ENCODE measurements at regions not wholly inside any gene's neighbourhood (a gene's known extent, or its start where the extent isn't known, plus 50 kb on each side); places are given as distances from the start of the nearest gene placed in this dataset.

DNA sequence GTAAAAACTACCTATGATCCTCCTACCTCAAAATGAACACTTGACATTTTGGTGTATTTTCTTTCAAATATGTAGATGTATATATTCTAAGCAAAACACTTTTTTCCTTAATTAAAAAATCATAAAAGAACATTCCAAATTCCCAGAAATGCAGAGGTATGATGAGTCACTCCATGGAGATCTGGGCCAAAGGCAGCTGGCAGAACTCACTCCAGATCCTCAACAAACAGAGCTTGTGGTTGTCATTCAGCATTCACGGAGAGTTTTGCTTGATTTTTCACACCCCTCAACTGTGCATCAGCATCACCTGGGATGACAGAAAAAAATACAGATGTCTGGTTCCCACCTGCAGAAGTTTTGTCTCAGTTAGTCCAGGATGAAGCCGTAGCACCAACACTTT lies 144.6 kb downstream of the KIT start:
- Histone ChIP-seq H3K9me3 (ENCODE audit: control extremely low read depth in 1 of 5, control insufficient read depth in 4 of 5, insufficient read depth in 2 of 5, low read depth in 1 of 5, low read length in 4 of 5) (peaks cover 0 to 8% (median 3%) of the 10 kb centered on the region in 5 experiments), H3K4me3 (ENCODE audit: control insufficient read depth in 1 of 7, extremely low read depth in 1 of 7, insufficient read depth in 4 of 7, low read depth in 2 of 7, low read length in 6 of 7) (no peak overlapping the region), H3K4me1 (ENCODE audit: control extremely low read depth in 1 of 4, control insufficient read depth in 4 of 4, insufficient read depth in 4 of 4, low read length in 3 of 4) (peaks cover 14 to 22% (median 20%) of the 10 kb centered on the region in 4 experiments), H3K27ac (ENCODE audit: insufficient read depth in 1 of 2, low read depth in 1 of 2, low read length in 2 of 2, poor library complexity in 1 of 2, severe bottlenecking in 2 of 2) (no peak overlapping the region), H3K27me3 (replicated peaks in 2 of 5; ENCODE audit: control insufficient read depth in 4 of 5, insufficient read depth in 5 of 5, low read length in 4 of 5) (no peaks in the 10 kb centered on the region), H3K36me3 (ENCODE audit: control insufficient read depth in 4 of 4, insufficient read depth in 4 of 4, low read length in 3 of 4) (no peaks in the 10 kb centered on the region)
- ChIA-PET POLR2A (no interaction called here), CTCF (interaction anchor here (1.1 to 1.5 kb wide), 3 partner anchors 11 to 39 kb away, joined by 3 read pairs; no protein-coding TSS in a partner anchor)
- 100% methylated on average over 1 of the region's 2 CpGs for WGBS (ENCODE audit: insufficient coverage)
- no peak for DNase-seq

GRCh38 chr4:54800831-54801530 lies 143.2 kb downstream of the KIT start:
- peak in 2 of 3 donors; percentile 67 to 79 for DNase-seq
- ChIA-PET CTCF (interaction anchor here (0.8 to 1.7 kb wide), 5 partner anchors 13 to 39 kb away, joined by 3 to 4 read pairs (median 3); no protein-coding TSS in a partner anchor), POLR2A (interaction anchor here (0.6 kb wide), 1 partner anchor 200 kb away, joined by 4 read pairs; no protein-coding TSS in a partner anchor)
- Histone ChIP-seq H3K36me3 (ENCODE audit: control insufficient read depth in 4 of 4, insufficient read depth in 4 of 4, low read length in 3 of 4) (no peaks in the 10 kb centered on the region), H3K27me3 (replicated peaks in 2 of 5; ENCODE audit: control insufficient read depth in 4 of 5, insufficient read depth in 5 of 5, low read length in 4 of 5) (no peaks in the 10 kb centered on the region), H3K9me3 (ENCODE audit: control extremely low read depth in 1 of 5, control insufficient read depth in 4 of 5, insufficient read depth in 2 of 5, low read depth in 1 of 5, low read length in 4 of 5) (peaks cover 0 to 3% (median 0%) of the 10 kb centered on the region in 5 experiments), H3K27ac (ENCODE audit: insufficient read depth in 1 of 2, low read depth in 1 of 2, low read length in 2 of 2, poor library complexity in 1 of 2, severe bottlenecking in 2 of 2) (peak overlapping the region in 1 of 2 experiments; percentile 44), H3K4me1 (ENCODE audit: control extremely low read depth in 1 of 4, control insufficient read depth in 4 of 4, insufficient read depth in 4 of 4, low read length in 3 of 4) (peaks cover 18 to 29% (median 24%) of the 10 kb centered on the region in 4 experiments), H3K4me3 (ENCODE audit: control insufficient read depth in 1 of 7, extremely low read depth in 1 of 7, insufficient read depth in 4 of 7, low read depth in 2 of 7, low read length in 6 of 7) (no peak overlapping the region)
- 67% methylated on average over 3 of the region's 4 CpGs for WGBS (ENCODE audit: insufficient coverage)

- Histone ChIP-seq H3K27me3 (replicated peaks in 2 of 5; ENCODE audit: control insufficient read depth in 4 of 5, insufficient read depth in 5 of 5, low read length in 4 of 5) (no peaks in the 10 kb centered on the region), H3K36me3 (ENCODE audit: control insufficient read depth in 4 of 4, insufficient read depth in 4 of 4, low read length in 3 of 4) (no peaks in the 10 kb centered on the region), H3K27ac (ENCODE audit: insufficient read depth in 1 of 2, low read depth in 1 of 2, low read length in 2 of 2, poor library complexity in 1 of 2, severe bottlenecking in 2 of 2) (no peak overlapping the region), H3K4me1 (ENCODE audit: control extremely low read depth in 1 of 4, control insufficient read depth in 4 of 4, insufficient read depth in 4 of 4, low read length in 3 of 4) (peaks cover 2 to 47% (median 39%) of the 10 kb centered on the region in 4 experiments), H3K4me3 (ENCODE audit: control insufficient read depth in 1 of 7, extremely low read depth in 1 of 7, insufficient read depth in 4 of 7, low read depth in 2 of 7, low read length in 6 of 7) (no peak overlapping the region), H3K9me3 (ENCODE audit: control extremely low read depth in 1 of 5, control insufficient read depth in 4 of 5, insufficient read depth in 2 of 5, low read depth in 1 of 5, low read length in 4 of 5) (peaks cover 0 to 3% (median 0%) of the 10 kb centered on the region in 5 experiments)
- no peak for DNase-seq
- ChIA-PET POLR2A (no interaction called here), CTCF (interaction anchor here (1.1 to 3.4 kb wide), 3 partner anchors 10 to 23 kb away, joined by 3 to 11 read pairs (median 5); no protein-coding TSS in a partner anchor)
- WGBS (ENCODE audit: insufficient coverage), result 100% methylated on average over 2 of the region's 4 CpGs
Observed at GRCh38 chr4:54794579-54794978, 136.8 kb downstream of the KIT start.

GRCh38 chr4:54793856-54794422 lies 136.2 kb downstream of the KIT start:
- POLR2A ChIA-PET, result no interaction called here
- peak; percentile 27 to 91 (median 84) for DNase-seq
- Histone ChIP-seq H3K27ac (ENCODE audit: insufficient read depth in 1 of 2, low read depth in 1 of 2, low read length in 2 of 2, poor library complexity in 1 of 2, severe bottlenecking in 2 of 2) (no peak overlapping the region), H3K27me3 (replicated peaks in 2 of 5; ENCODE audit: control insufficient read depth in 4 of 5, insufficient read depth in 5 of 5, low read length in 4 of 5) (no peaks in the 10 kb centered on the region), H3K4me3 (ENCODE audit: control insufficient read depth in 1 of 7, extremely low read depth in 1 of 7, insufficient read depth in 4 of 7, low read depth in 2 of 7, low read length in 6 of 7) (no peak overlapping the region), H3K9me3 (ENCODE audit: control extremely low read depth in 1 of 5, control insufficient read depth in 4 of 5, insufficient read depth in 2 of 5, low read depth in 1 of 5, low read length in 4 of 5) (peaks cover 0 to 3% (median 0%) of the 10 kb centered on the region in 5 experiments), H3K4me1 (ENCODE audit: control extremely low read depth in 1 of 4, control insufficient read depth in 4 of 4, insufficient read depth in 4 of 4, low read length in 3 of 4) (peaks cover 2 to 47% (median 39%) of the 10 kb centered on the region in 4 experiments), H3K36me3 (ENCODE audit: control insufficient read depth in 4 of 4, insufficient read depth in 4 of 4, low read length in 3 of 4) (no peaks in the 10 kb centered on the region)
- no CpG with 5 or more reads among the region's 2 CpGs for WGBS (ENCODE audit: insufficient coverage)
- CTCF ChIA-PET, result interaction anchor here (0.8 to 3.4 kb wide), 3 partner anchors 10 to 74 kb away, joined by 3 to 11 read pairs (median 5); no protein-coding TSS in a partner anchor
